ENCODE measurements at regions not wholly inside any gene's neighbourhood (a gene's known extent, or its start where the extent isn't known, plus 50 kb on each side); places are given as distances from the start of the nearest gene placed in this dataset.

DNA sequence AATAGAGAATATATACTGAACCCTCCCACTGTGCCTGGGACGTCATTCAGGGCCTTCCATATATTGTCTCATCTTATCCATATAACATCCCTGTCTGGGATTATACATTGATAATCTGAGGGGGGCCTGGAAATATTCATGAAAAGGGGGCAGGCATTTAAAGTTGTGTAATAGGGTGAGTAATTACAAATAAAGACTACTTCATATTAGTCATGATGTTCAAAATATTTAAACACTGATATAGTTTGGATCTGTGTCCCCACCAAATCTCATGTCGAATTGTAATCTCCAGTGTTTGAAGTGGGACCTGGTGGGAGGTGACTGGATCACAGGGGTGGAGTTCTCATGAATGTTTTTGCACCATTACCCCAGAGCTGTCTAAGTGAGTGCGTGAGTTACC lies 97.8 kb downstream of the AQP9 start:
- H3K27ac Mint-ChIP-seq, result no peak overlapping the region
- TF ChIP-seq, protein P1, sequence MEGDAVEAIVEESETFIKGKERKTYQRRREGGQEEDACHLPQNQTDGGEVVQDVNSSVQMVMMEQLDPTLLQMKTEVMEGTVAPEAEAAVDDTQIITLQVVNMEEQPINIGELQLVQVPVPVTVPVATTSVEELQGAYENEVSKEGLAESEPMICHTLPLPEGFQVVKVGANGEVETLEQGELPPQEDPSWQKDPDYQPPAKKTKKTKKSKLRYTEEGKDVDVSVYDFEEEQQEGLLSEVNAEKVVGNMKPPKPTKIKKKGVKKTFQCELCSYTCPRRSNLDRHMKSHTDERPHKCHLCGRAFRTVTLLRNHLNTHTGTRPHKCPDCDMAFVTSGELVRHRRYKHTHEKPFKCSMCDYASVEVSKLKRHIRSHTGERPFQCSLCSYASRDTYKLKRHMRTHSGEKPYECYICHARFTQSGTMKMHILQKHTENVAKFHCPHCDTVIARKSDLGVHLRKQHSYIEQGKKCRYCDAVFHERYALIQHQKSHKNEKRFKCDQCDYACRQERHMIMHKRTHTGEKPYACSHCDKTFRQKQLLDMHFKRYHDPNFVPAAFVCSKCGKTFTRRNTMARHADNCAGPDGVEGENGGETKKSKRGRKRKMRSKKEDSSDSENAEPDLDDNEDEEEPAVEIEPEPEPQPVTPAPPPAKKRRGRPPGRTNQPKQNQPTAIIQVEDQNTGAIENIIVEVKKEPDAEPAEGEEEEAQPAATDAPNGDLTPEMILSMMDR (IDR thresholded peaks at IDR 0.05; ENCODE audit: unreplicated experiment in 3 of 3), result no peak
- H3K36me3 Mint-ChIP-seq (ENCODE audit: low read depth), result no peaks in the 10 kb centered on the region
- H3K9me3 Mint-ChIP-seq, result no peaks in the 10 kb centered on the region
- no peak overlapping the region for H3K4me3 Mint-ChIP-seq
- H3K27me3 Mint-ChIP-seq (ENCODE audit: low read depth), result peaks cover 8% of the 10 kb centered on the region
- no peaks in the 10 kb centered on the region for H3K4me1 Mint-ChIP-seq

DNA sequence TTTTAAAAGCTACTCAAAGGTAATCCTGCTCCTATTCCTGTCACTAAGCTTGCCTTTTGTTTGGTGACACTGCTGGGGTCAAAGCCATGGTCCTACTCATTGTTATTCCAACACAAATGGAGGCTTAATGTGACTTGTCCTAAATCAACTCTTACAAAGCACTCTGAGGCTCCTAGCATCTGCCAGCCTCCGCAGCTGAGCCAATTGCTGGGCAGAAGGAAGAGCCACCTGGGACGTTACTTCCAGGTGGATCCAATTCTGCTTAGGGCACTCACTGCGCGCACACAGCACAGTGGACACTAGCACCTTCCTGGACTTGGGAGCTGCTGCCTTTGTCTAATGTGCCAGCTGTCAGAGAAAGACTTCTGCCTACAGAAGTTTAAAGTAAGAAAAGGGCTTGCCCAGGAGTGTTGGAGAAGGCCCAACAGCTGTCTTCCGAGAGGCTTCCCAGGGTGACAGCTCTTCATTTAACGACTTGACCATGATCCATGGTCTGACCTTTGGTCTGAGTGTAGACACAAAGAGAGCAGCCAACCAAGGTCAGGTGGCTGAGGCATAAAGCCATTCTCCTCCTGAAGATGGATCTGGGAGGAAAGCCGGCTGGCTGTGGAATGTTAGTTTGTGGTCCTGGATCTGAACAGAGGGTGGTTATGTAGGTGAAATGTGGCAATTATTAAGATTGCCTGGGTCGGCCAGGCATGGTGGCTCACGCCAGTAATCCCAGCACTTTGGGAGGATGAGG lies 102.2 kb downstream of the AQP9 start:
- no peaks in the 10 kb centered on the region for H3K4me1 Mint-ChIP-seq
- H3K4me3 Mint-ChIP-seq, result no peak overlapping the region
- no peak overlapping the region for H3K27ac Mint-ChIP-seq
- no peaks in the 10 kb centered on the region for H3K9me3 Mint-ChIP-seq
- H3K27me3 Mint-ChIP-seq (ENCODE audit: low read depth), result peaks cover 8% of the 10 kb centered on the region
- TF ChIP-seq, protein P1 (IDR thresholded peaks at IDR 0.05; ENCODE audit: unreplicated experiment in 3 of 3), result no peak
- no peaks in the 10 kb centered on the region for H3K36me3 Mint-ChIP-seq (ENCODE audit: low read depth)

DNA sequence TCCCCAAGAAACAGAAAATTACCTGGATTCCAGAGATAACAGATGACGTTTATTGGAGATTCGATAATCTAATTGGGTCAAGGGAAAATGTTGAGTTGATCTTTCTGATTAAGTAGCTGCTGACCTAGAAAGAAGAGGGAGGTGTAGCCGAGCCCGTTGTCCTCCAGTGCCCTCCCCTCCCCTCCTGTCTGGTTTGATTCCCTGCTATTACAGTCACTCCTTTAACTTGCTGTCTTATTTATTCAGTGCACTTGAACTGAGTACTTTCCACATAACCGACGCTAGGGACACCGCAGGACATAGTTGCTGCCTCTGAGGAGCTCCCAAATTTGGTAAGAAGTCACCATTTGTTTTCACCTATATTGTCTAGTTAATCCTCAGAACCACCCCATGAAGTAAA lies 103.7 kb downstream of the AQP9 start:
- Mint-ChIP-seq H3K4me1 (no peaks in the 10 kb centered on the region), H3K27me3 (ENCODE audit: low read depth) (peaks cover 8% of the 10 kb centered on the region), H3K4me3 (no peak overlapping the region), H3K27ac (no peak overlapping the region), H3K36me3 (ENCODE audit: low read depth) (no peaks in the 10 kb centered on the region), H3K9me3 (no peaks in the 10 kb centered on the region)
- TF ChIP-seq, protein P1 (IDR thresholded peaks at IDR 0.05; ENCODE audit: unreplicated experiment in 3 of 3), result no peak

DNA sequence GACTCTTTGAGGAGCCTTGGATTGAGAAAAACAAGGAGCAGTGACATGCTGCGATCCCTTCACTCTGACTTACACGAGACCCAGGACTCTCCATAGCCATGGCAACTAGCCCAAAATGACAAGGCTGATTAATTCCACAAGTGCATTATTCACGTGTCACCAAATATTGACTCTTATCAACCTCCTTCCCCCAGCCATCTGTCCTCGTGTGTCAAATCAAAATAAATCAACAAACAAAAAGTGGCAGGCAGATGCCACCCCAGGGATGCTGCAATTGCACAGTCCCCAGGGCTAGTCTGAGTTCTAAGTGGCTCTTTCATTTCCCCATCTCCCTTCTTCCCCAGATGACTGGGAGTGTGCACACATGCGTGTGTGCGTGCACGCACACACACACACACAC lies 104.9 kb downstream of the AQP9 start:
- peaks cover 12% of the 10 kb centered on the region for H3K27me3 Mint-ChIP-seq (ENCODE audit: low read depth)

DNA sequence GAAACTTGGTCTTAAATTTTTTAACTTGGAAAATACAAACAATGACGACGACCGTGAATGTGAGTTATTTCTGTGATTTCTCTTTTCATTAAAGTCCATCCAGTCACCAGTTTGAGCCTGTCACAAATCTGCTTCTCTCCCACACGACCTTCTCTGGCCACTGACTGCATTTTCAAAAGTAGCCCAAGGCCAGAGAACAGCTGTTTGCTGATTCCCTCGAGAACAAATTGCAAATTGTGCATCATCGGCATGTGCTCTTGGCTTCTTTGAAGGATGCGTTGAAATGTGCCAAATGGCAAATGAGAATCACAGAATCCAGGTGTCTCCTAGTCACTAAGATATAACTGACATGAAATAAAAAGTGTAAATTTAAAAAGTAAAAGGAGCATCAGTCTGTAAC lies 106.4 kb downstream of the AQP9 start:
- Mint-ChIP-seq H3K4me3 (no peak overlapping the region), H3K27me3 (ENCODE audit: low read depth) (peaks cover 10% of the 10 kb centered on the region), H3K36me3 (ENCODE audit: low read depth) (no peaks in the 10 kb centered on the region), H3K4me1 (no peaks in the 10 kb centered on the region), H3K27ac (no peak overlapping the region), H3K9me3 (no peaks in the 10 kb centered on the region)
- TF ChIP-seq, protein P1 (IDR thresholded peaks at IDR 0.05; ENCODE audit: unreplicated experiment in 3 of 3), result no peak

More for the DNA sequence above, 104.9 kb downstream of the AQP9 start:
- Mint-ChIP-seq H3K4me3 (no peak overlapping the region), H3K36me3 (ENCODE audit: low read depth) (no peaks in the 10 kb centered on the region), H3K9me3 (no peaks in the 10 kb centered on the region), H3K4me1 (no peaks in the 10 kb centered on the region), H3K27ac (no peak overlapping the region)
- TF ChIP-seq, protein P1 (IDR thresholded peaks at IDR 0.05; ENCODE audit: unreplicated experiment in 3 of 3), result no peak

DNA sequence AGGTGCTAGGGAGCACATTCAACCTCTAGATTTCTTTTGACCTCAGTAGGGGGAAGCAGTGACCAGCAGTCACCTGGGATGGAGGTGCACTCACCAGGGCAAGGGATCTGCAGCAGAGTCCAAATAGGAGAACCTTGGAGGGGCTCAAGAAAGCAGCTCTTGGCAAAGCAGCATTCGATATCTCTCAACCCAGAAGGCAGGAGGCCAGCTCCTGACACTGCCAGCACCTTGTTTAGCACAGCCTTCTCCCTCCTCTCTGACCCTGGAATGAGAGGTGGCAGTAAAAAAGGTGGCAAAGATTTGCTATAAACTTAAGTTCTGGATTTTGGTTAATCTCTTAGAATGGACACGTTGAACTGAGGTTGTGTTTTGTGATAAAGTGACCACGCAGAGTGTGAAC lies 107.9 kb downstream of the AQP9 start:
- Mint-ChIP-seq H3K27me3 (ENCODE audit: low read depth) (peaks cover 10% of the 10 kb centered on the region), H3K9me3 (peaks cover 4% of the 10 kb centered on the region), H3K4me3 (no peak overlapping the region), H3K36me3 (ENCODE audit: low read depth) (no peaks in the 10 kb centered on the region), H3K27ac (no peak overlapping the region), H3K4me1 (no peaks in the 10 kb centered on the region)
- TF ChIP-seq, protein P1 (IDR thresholded peaks at IDR 0.05; ENCODE audit: unreplicated experiment in 3 of 3), result no peak
